Forelimb muscle (tissue), 1 donor: ENCODE measurements at regions not wholly inside any gene's neighbourhood (a gene's known extent, or its start where the extent isn't known, plus 50 kb on each side); places are given as distances from the start of the nearest gene placed in this dataset.
A peak's percentile ranks its signal among the peaks of the same experiment; 100 is the strongest.
"Not testable (repeated sequence)": the region's sequence is repeated elsewhere in the genome, so short reads cannot be mapped to it uniquely, and the experiment has no call there.

Experiments
- DNase-seq: peaks from one replicate; pipeline ENCODE4 v3.0.0-alpha.2; 2013; ENCODE audit warnings: low read depth

- no peak for DNase-seq
Measured at GRCh38 chr3:21238661-21239060, 512.3 kb downstream of the ZNF385D start.

GRCh38 chr3:21237638-21238037 is 513.4 kb downstream of the ZNF385D start:
- DNase-seq: no peak

GRCh38 chr3:21235491-21235890 is 515.5 kb downstream of the ZNF385D start:
- DNase-seq: no peak

GRCh38 chr3:21234933-21235332 is 516.1 kb downstream of the ZNF385D start:
- no peak for DNase-seq

- no peak for DNase-seq
Measured at GRCh38 chr3:21229426-21230135, 521.4 kb downstream of the ZNF385D start.

GRCh38 chr3:21226086-21226485 is 524.9 kb downstream of the ZNF385D start:
- no peak for DNase-seq

- DNase-seq: no peak
Measured at GRCh38 chr3:21220944-21221343, 530.1 kb downstream of the ZNF385D start.

- no peak for DNase-seq
Measured at GRCh38 chr3:21216598-21216997, 534.4 kb downstream of the ZNF385D start.

- not testable (repeated sequence) for DNase-seq
Measured at GRCh38 chr3:21204122-21204521, 546.9 kb downstream of the ZNF385D start.

GRCh38 chr3:21195203-21195602 is 555.8 kb downstream of the ZNF385D start:
- DNase-seq: no peak

GRCh38 chr3:21194036-21194435 is 557.0 kb downstream of the ZNF385D start:
- not testable (repeated sequence) for DNase-seq

- no peak for DNase-seq
Measured at GRCh38 chr3:21188459-21188858, 562.6 kb downstream of the ZNF385D start.

- no peak for DNase-seq
Measured at GRCh38 chr3:21185816-21186314, 565.1 kb downstream of the ZNF385D start.

- DNase-seq: no peak
Measured at GRCh38 chr3:21174461-21174860, 576.5 kb downstream of the ZNF385D start.

GRCh38 chr3:21170964-21171363 is 580.0 kb downstream of the ZNF385D start:
- no peak for DNase-seq

- DNase-seq: peak; percentile 72
Measured at GRCh38 chr3:21169948-21170347, 581.1 kb downstream of the ZNF385D start.

GRCh38 chr3:21168471-21168870 is 582.5 kb downstream of the ZNF385D start:
- no peak for DNase-seq

GRCh38 chr3:21163956-21164355 is 587.1 kb downstream of the ZNF385D start:
- no peak for DNase-seq

- no peak for DNase-seq
Measured at GRCh38 chr3:21159543-21159906, 591.5 kb downstream of the ZNF385D start.

- no peak for DNase-seq
Measured at GRCh38 chr3:21158861-21159542, 592.0 kb downstream of the ZNF385D start.

- no peak for DNase-seq
Measured at GRCh38 chr3:21154911-21155310, 596.1 kb downstream of the ZNF385D start.

GRCh38 chr3:21152555-21152954 is 598.5 kb downstream of the ZNF385D start:
- DNase-seq: no peak

- DNase-seq: no peak
Measured at GRCh38 chr3:21142949-21143348, 608.1 kb downstream of the ZNF385D start.
